ENCODE measurements at regions not wholly inside any gene's neighbourhood (a gene's known extent, or its start where the extent isn't known, plus 50 kb on each side); places are given as distances from the start of the nearest gene placed in this dataset.

- no peak for DNase-seq
Measured at GRCh38 chr2:172333978-172334330, 93.4 kb upstream of the ITGA6 start.

- no peak for DNase-seq
Measured at GRCh38 chr2:172334988-172335387, 92.4 kb upstream of the ITGA6 start.

- no peak for DNase-seq
Measured at GRCh38 chr2:172335736-172336135, 91.7 kb upstream of the ITGA6 start.

- DNase-seq: no peak
Measured at GRCh38 chr2:172336681-172337080, 90.7 kb upstream of the ITGA6 start.

DNA sequence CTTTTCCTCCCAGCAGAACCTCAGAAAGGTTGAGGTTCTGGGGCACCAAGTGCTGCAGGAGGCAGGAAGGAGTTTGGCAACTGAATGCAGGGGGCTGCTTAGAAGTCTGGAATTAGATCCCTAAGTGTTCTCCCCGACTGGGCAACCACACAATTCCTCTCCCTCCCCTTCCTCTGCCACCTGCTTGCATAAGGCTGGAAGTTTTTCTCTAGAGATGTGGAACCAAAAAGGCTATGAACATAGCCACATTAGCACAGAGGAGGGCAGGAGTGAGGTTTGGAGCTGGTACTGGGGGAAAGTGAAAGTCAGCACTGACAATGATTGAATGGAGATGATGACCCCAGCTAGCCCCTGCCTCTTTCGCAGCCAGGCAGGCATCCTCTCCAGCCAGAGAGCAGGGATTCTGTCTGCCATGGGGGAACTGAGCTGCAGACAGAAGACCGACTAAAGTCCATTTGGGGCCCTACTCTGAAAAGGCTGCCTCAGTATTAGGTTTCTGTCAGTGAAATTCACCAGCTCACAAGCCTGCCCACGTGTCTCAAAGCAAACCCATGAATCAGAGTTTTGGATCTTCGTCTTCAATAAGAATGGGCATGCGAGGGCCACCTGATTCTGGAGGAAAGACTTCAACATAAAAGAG lies 87.9 kb upstream of the ITGA6 start:
- DNase-seq: no peak

- DNase-seq: no peak
Measured at GRCh38 chr2:172340394-172340793, 87.0 kb upstream of the ITGA6 start.

GRCh38 chr2:172342078-172342477 lies 85.3 kb upstream of the ITGA6 start:
- DNase-seq: no peak

- DNase-seq: no peak
Measured at GRCh38 chr2:172342611-172343010, 84.8 kb upstream of the ITGA6 start.

DNA sequence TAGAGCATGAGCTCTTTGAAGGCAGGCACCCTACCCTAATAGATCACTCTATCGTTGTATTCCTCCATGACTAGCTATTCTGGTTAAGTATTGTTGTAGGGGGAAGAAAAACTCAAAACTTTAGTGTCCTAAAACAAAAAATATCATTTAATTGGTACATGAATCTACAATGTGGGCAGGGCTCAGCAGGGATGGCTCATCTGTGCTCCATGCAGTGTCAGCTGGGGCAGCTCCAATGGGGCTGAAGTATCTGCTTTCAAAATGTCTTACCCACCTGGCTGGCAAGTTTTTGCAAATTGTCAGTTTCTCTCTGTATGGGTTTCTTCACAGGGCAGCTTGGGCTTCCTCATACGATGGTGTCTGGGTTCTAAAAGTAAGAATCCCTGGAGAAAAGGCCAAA lies 83.2 kb upstream of the ITGA6 start:
- DNase-seq: no peak

DNA sequence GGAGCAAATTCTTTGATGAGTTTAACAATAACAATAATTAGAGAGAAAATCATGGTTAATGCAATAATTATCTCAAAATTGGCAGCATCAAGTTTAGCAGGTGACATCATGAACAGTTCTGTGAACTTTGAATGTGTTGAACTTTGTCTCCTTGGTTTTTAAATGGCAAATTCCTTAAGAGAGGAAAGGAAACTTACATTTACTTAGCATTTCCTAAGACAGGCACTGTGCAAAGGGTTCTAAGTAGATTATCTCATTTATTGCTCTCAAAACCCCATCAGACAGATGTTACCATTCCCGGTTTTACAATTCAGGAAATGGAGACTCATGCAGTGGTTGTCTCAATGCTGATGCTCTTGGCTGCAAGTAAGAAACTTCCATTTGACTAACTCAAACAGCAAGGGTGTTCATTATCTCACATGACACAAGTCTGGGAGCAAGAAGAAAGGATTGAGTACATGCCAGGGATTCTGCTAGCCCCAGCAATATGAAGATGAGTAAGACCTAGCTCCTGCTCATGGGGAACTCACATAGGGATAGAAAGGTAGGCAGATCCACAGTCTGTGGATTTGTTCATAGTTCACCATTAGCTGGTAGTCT lies 81.3 kb upstream of the ITGA6 start:
- no peak for DNase-seq

GRCh38 chr2:172348555-172349288 lies 78.7 kb upstream of the ITGA6 start:
- no peak for DNase-seq

DNA sequence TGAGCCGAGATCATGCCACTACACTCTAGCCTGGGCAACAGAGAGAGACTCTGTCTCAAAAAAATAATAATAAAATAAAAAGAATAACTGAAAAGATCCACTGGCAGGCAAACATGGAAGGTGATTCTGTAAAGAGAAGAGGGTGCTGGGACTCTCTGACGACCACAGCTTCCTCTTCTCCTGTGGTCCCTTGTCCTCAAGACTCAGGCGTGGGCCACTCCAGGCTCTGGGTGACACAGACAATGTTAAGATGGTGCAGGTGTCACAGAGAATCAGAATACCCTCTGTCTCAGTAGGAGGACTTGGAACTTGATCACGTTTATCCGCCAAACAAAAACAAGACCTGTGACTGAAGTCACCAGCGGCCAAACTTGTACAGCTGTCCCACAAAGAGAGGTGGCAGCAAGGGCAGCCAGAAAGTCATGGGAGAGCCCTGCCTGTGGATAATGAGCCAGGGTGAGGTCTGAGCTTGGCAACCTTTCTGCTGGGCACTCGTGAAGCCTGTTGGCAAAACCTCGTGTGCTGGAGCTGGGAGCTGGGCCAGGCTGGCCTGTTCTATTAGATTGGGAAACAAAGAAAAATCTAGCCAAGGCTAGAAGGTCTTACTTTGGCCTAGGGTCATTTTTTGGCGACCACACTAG lies 76.4 kb upstream of the ITGA6 start:
- DNase-seq: no peak

DNA sequence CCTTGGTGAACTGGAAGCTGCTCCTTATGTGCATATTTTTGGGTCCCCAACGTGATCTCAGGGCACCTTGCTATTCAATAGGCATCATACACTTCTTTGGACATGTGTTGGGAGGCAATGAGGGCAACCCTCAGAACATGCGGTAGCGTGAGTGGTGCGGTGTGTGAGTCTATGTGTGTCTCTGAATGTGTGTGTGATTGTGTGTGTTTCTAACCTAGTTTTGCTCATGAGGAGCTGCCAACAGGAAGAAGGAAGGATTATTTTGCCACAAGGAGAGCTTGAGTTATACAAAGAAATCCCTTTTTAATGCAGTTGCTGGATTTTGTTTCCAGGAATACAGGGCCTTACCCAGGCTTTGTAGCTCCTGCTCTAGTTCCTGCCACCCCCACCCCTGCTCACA lies 75.8 kb upstream of the ITGA6 start:
- no peak for DNase-seq

GRCh38 chr2:172354347-172354746 lies 73.0 kb upstream of the ITGA6 start:
- no peak for DNase-seq

DNA sequence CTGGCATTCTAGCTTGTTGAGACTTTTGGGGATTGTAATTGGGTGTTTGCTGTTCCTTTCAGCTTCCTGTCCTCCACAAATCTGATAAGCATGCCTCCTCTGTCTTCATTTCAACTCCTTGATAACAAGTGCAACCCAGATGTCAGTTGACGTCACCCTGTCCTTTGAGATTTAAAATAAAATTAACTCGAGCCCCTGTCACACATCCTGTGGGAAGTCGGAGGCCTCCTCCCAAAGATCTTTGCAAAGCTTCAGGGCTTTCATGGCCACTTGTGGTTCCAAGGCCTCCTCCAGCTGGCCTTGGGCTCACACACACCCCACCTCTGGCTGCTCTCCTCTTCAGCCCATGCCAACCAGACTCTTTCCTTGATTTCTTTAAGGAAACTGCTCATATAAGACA lies 69.9 kb upstream of the ITGA6 start:
- DNase-seq: no peak

DNA sequence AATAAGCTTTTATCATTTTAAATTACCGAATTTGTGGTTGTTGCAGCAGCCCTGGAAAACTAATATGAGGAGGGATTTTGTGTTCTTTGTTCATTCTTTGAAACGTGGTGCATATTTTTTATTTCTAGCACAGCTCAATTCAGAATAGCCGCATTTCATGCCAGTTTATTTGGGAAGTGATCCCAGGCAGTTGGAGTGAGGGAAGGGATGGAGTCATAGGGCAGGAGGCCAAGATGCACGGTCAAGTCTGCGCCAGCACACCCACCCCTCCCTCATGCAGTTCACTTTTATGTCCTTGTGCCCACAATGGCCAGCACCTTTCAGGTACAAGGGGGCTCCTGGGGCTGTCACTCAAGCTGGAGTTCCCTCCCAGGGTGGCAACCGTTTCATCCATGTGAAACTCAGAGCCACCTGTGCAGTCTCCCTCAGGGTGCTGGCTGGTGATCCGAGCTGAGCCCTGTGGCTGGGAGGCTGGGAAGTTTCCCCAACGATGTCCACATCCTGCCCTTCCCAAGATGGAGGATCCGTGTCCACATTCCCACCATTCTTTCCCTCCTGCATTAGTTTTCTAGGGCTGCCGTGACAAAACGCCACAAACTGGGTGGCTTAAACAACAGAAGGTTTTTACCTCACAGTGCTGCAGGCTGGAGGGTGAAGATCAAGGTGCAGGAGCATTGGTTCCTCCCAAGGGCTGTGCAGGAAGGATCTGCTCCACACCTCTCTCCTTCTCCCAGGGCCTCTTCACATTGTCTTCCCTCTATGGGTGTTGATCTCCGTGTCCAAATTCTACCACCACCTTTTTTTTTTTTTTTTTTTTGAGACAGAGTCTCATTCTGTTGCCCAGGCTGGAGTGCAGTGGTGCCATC lies 68.5 kb upstream of the ITGA6 start:
- DNase-seq: no peak

DNA sequence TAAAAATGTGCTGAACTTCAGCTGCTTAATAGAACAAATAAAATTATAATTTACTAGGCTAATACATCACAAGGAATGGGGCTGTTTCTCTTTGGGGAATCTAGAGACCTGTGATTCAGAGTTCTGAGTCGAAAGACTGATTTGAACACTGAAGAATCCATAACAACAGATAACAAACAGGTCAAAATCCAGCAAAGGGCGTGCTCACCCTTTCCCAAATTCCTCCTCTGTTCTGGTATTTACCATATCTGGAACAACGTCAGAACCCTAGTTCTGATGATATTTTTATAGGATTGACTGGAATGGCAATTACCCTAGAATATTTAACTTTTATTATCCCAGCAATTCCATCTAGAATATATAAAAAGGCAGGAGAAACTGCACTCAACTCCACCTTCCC lies 66.0 kb upstream of the ITGA6 start:
- no peak for DNase-seq

GRCh38 chr2:172361840-172362239 lies 65.5 kb upstream of the ITGA6 start:
- DNase-seq: no peak

DNA sequence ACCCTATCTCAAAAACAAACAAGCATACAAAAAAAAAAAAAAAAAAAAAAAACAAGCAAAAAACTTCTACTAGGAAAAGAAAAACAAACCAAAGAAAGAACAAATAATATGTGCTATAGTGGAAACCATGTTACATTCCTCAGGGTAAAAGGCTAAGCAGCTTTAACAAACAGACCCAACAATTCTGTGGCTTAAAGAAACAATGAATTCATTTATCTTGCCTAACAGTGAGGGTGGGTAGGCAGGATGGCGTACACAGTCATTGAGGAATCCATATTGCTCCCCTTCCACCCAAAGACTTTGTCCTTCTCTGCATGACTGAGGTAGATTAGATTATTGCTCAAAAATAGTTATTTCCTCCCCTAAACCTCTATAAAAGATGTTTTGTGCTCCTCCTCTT lies 63.1 kb upstream of the ITGA6 start:
- DNase-seq: no peak

DNA sequence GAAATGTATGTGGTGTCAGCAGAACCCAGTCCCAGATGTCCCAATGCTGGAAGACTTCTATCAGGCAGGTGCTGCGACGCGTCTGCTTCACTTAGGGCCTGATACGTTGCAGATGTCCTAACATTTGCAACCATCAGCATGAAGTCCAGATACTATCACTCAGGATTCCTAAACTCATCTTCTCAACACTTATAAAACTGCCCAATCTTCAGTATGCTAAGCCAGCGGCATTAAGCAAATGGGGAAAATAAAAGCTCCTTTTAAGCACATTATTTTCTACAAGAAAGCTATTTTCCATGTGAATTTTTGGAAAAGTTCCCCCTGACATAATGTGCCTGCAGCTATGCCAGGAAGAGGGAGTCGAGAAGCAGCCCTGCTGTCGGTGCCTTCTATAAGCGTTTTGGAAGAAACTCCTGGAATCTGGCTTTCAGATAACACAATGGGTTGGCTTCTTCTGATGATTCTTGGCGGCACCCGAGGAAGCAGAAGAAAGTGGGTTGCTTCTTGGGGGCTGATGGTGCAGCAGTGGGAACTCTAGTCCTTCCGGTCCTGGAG lies 60.7 kb upstream of the ITGA6 start:
- DNase-seq: no peak

GRCh38 chr2:172370821-172371455 lies 56.4 kb upstream of the ITGA6 start:
- DNase-seq: no peak

- DNase-seq: no peak
Measured at GRCh38 chr2:172372436-172372835, 55.0 kb upstream of the ITGA6 start.

Data from activated CD4-positive, alpha-beta T cell treated with anti-CD3 and anti-CD28 coated beads for 4 hours (primary cell).